ENCODE measurements at regions not wholly inside any gene's neighbourhood (a gene's known extent, or its start where the extent isn't known, plus 50 kb on each side); places are given as distances from the start of the nearest gene placed in this dataset.

DNA sequence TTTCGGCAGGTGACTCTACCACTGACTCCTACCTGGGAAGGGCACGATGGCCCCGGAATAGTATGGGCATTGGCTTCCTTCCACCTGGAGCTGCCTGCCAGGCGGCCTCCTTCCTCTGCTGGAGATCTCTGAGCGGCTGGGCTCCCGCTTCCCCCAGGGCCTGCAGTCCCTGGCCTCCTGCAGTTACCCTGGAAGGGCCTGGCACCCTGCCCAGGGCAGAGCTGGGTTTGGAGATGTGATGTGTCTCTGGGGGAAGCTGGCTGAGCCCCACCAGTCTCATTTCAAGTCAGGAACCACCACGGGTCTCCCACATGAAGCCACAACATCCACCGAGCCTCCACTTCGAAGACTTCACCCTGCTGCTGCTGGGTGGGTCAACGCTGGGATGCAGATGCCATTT is 97.9 kb downstream of the IRF8 start:
- TF ChIP-seq, protein P1, sequence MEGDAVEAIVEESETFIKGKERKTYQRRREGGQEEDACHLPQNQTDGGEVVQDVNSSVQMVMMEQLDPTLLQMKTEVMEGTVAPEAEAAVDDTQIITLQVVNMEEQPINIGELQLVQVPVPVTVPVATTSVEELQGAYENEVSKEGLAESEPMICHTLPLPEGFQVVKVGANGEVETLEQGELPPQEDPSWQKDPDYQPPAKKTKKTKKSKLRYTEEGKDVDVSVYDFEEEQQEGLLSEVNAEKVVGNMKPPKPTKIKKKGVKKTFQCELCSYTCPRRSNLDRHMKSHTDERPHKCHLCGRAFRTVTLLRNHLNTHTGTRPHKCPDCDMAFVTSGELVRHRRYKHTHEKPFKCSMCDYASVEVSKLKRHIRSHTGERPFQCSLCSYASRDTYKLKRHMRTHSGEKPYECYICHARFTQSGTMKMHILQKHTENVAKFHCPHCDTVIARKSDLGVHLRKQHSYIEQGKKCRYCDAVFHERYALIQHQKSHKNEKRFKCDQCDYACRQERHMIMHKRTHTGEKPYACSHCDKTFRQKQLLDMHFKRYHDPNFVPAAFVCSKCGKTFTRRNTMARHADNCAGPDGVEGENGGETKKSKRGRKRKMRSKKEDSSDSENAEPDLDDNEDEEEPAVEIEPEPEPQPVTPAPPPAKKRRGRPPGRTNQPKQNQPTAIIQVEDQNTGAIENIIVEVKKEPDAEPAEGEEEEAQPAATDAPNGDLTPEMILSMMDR (IDR thresholded peaks at IDR 0.05; ENCODE audit: insufficient read depth, low read depth, low read length): no peak
- no peak for TF ChIP-seq EZH2 (IDR thresholded peaks at IDR 0.05; ENCODE audit: insufficient read depth, low read length)

All from astrocyte (in vitro differentiated cells and primary cell).